HG02943 (cell line): ENCODE measurements at regions not wholly inside any gene's neighbourhood (a gene's known extent, or its start where the extent isn't known, plus 50 kb on each side); places are given as distances from the start of the nearest gene placed in this dataset.
"Not testable (repeated sequence)": the region's sequence is repeated elsewhere in the genome, so short reads cannot be mapped to it uniquely, and the experiment has no call there.

Experiments
- ATAC-seq: cut with Tn5 transposase; IDR thresholded peaks from one replicate; pipeline ENCODE4 v1.9.1; 2021; ENCODE audit warnings: mild to moderate bottlenecking, low read depth, moderate library complexity; ENCODE audit not compliant: unreplicated experiment

- no peak for ATAC-seq
Measured at GRCh38 chr6:137401088-137401487, 93.1 kb downstream of the OLIG3 start.

DNA sequence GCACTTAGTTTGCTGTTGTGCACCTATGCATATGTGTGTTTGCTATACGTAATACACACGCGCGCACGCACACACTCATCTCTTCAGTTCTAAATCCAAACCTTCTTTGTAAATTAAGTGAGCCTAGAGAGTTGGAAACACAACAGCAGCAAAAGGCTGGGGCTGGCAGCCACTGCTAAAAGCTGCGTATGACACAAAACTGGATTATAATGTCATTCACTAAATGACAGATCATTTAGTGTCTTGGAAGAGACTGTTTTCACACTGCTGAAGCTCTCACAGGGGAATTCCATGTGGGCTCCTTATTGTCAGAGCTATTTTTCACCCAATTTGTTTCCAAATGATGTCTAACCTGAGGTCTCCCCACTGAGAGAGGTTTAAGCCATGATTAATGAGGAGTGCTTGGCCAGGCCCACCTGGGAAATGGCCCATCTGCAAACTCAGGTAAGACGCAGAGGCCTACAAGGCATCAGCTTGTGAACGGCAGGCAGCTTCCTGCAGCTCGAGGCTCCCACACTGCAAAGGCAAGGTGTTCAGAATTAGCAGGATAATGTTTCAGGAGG lies 94.2 kb downstream of the OLIG3 start:
- no peak for ATAC-seq

DNA sequence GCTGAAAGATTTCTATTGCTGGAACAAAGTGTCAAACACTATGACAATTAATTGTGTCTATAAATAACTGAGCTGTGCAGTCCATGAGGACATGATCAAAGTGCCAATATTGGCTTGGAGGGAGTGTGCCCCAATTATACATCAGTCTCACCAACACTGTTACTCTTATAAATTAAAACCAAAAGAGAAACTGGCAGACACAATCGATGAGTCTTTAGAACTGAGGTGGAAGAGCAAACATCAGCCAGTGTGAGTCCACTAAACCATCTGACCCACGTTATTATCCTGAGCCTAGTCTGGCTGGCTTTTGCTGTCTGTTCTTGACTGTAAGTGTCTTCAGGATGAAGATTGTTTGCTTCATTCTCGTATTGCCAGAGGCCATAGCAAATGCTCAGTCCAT lies 98.9 kb downstream of the OLIG3 start:
- ATAC-seq = no peak

DNA sequence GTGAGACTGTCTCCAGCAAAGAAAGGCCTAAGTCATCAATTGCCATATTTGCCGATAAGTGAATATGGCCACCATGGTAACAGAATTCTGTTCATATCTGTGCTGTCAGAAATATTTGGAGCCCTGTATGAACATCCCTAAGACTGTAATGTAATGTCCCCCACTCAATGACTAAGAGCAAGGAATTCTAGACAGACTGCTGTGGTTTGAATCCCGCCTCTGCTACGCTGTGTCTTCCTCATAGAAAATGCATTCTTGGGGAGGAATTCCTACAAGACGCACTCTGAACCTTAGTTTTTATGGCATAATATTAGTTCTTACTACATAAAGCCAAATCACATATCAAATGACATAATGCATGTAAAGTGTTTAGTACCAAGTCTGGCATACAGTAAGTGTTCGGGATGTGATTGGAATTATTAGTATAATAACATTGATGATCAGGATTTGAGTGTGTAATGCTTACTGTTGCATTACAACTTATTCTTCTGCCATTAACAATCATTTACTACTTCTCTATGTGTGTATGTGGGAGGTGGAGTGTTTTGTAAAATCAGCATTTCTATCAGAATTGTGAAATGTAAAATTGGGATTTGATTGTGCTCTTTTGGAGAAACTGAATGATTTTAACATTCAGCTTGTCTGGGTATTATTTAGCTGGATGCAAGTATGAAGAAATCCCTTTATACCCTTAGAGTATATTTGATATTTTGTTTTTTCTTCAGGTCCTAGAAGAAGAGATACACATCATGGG lies 103.0 kb downstream of the OLIG3 start:
- ATAC-seq = no peak

DNA sequence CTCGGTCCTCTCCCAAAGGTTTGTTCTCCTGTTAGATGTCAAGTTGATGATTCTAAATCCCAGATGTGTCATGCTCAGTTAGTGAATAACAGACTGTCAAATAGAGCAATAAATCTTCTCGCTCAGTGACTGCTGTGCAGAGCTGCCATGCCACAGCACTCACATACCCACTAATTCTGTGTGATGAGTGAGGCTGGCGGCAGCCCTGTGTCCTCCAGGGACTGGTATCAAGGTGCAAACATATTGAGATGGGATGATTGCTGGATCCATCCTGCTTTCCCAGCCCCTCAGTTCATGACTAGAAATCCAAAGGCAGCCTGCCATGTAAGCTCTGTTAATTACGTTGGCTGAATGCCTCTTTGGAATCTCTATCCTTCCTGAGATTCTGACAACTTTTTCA lies 103.9 kb downstream of the OLIG3 start:
- ATAC-seq = no peak

GRCh38 chr6:137389150-137389704 lies 105.0 kb downstream of the OLIG3 start:
- ATAC-seq = no peak

DNA sequence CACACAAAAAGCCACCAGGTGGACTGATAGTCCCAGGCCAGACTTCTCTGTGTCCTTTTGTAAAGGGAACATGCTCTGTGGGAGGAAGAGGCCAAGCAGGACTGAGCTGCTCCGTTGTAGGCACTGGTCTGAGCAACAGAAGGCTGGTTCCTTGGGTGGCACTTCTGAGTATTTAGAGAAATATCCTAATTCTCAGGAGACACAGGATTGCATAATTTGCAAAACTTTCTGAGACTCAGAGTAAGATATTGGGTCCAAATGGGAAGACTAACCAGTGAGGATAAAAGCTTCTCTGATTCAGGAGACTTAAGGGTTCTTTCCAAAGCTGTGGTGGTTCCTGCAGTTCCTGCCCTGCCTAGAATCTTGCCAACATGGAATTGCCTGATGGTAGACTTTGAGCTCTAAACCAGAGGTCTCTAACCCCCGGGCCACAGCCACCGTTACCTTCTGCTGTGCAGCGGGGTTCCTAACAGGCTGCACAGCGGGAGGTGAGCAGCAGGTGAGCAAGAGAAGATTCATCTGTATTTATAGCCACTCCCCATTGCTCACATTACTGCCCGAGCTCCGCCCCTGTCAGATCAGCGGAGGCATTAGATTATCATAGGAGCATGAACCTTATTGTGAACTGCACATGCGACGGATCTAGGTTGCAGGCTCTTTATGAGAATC lies 107.0 kb downstream of the OLIG3 start:
- no peak for ATAC-seq

DNA sequence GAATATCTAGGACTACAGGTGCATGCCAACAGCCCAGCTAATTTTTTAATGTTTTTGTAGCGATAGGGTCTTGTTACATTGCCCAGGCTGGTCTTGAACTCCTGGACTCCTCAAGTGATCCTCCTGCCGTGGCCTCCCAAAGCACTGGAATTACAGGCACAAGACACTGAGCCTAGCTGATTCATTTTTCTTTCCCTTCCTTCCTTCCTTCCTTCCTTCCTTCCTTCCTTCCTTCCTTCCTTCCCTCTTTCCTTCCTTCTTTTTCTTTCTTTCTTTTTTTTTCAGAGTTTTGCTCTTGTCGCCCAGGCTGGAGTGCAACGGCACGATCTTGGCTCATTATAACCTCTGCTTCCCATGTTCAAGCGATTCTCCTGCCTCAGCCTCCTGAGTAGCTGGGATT lies 110.9 kb downstream of the OLIG3 start:
- not testable (repeated sequence) for ATAC-seq

- no peak for ATAC-seq
Measured at GRCh38 chr6:137378090-137378369, 116.2 kb downstream of the OLIG3 start.

DNA sequence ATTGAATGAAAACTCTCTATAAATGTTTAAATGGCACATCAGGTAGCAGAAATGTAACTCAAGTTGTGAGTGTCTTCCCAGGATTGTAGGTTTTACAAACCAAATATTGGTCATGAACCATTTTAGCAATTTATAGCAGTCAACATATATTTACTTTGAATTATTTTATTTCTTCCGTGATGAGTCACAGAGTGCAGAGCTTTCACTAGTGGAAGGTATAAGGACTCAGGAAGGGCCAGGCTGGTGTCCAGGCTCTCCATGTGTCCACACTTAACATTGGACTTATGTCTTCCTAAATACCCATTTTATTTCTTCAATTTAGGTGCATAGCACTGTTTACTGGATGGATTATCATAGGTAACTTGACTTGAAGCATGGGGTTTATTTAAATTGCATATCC lies 120.9 kb downstream of the OLIG3 start:
- ATAC-seq = no peak

DNA sequence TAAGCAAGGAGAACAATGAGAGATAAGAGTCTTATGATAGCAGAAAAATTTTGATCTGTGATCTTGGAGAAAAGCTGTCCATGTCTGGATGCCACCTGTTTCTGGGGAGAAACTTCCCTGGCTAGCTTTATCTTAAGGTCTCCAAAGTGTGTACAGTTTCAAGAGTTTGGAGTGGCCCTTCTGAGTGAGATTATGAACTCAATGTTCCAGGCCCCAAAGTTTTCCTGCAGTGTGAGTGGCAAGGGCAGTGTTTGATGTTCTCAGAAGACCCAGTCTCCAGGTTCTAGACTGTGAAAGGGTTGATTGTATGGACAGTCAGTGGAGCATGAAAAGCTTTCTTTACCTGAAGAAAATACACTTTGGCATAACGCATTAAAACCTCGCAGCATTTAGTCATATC lies 121.7 kb downstream of the OLIG3 start:
- ATAC-seq = no peak

DNA sequence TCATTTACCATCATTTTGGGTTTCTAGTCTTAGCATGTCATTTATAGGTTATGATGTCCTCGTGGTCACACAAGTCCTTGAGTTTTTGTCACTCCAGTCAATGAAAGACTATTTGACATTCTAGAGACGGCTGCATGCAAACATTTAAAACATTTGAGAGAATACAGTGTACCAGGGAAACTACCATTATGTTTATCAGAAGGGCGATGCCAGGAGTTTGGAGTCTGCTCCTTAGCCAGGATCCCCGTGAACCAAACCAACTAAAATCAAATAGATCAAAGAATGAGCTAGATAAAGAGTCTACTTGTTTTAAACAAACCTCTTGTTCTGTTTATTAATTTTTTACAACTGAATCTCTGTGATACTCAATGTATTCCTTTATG lies 122.6 kb downstream of the OLIG3 start:
- ATAC-seq = no peak

DNA sequence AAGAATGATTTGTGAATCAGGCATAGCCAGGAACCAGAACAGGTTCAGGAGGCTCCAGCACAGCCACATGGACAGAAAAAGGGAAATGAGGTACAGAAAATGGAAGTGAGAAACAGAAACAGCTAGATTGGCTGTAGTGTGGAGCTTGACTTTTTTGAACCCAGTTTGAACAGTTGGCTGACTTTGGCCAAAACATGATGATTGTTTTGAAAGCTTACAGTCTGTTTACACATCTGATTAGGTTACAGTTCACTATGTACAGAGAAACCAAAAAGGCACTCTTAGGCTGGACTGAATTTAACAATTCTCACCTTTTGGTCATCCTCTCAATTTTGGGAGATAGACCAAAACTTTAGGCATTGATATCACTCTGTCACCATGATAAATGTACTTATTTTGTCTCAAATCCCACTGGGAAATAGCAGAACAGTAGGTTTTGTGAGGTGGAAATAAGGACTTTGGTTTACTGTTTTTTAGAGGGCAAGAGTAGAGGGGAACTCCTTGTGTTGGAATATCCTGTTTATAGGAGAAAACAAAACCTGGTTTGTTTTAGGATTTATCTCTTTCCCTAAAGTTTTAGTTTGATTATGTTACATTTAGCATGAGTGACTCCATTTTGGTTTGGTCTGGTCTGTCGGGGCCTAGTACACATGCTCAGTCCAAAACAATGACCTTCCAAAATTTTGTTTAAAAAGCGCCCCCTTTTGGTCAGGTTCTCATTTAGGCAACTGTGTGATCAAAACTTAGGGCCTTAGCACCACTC lies 123.1 kb downstream of the OLIG3 start:
- ATAC-seq = no peak

- no peak for ATAC-seq
Measured at GRCh38 chr6:137369136-137369535, 125.1 kb downstream of the OLIG3 start.

DNA sequence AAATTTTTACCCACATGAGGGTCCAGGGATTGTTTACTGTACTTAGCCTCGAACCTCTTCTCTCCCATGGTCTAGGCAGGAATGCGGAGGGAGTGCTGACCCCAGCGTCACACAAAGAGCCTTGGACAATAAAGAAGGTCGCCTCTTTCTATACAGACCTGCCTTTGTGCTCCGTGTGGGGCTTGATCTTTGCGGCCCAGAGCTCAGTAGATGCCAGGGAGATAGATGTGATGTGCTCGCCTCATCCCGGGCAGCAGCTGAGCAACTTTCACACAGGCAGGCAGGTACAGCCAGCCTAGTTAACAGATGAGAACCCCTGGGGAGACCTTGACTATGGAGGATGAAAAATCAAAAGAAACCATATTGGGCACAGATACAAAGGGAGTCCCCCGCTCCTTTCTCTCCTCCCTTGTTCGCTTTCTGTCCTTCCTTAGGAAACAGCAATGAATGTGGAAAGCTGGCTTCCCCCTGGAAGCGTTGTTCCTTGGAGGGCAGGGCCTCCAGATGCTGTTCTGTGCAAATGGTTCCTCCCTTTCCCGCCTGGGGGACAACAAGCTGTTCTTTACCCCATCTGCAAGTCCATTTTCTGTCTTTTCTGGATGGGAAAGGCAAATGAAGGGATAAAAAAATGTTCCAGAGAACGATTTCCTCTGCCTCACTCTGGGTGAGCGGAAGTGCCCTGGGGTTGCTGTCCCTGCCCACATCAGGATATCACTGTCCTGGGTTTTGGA lies 128.3 kb downstream of the OLIG3 start:
- ATAC-seq = no peak

- ATAC-seq = no peak
Measured at GRCh38 chr6:137363805-137364138, 130.4 kb downstream of the OLIG3 start.

- ATAC-seq = no peak
Measured at GRCh38 chr6:137362878-137363804, 131.1 kb downstream of the OLIG3 start.

- no peak for ATAC-seq
Measured at GRCh38 chr6:137361701-137362100, 132.5 kb downstream of the OLIG3 start.

DNA sequence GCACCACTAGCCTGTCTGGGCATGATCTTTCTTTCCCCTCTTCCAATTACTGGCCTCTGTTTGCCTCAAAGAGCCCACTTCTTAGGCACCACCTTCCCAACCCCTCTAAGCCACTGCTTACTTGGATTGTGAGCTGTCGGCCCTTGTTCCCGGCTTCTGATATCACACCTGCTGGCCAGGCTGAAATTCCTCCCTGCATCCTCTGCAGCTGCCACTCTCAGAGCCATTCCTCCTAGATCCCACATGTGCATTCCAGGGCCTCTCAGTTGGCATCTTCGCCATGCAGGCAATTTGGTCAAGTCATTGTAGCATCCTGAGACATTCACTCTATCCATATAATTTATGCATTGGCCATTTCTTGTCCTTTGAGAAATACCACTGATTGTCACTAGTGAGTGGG lies 135.9 kb downstream of the OLIG3 start:
- no peak for ATAC-seq

GRCh38 chr6:137357948-137358266 lies 136.3 kb downstream of the OLIG3 start:
- no peak for ATAC-seq
